ENCODE measurements at regions not wholly inside any gene's neighbourhood (a gene's known extent, or its start where the extent isn't known, plus 50 kb on each side); places are given as distances from the start of the nearest gene placed in this dataset.
"Not testable (repeated sequence)": the region's sequence is repeated elsewhere in the genome, so short reads cannot be mapped to it uniquely, and the experiment has no call there.

DNA sequence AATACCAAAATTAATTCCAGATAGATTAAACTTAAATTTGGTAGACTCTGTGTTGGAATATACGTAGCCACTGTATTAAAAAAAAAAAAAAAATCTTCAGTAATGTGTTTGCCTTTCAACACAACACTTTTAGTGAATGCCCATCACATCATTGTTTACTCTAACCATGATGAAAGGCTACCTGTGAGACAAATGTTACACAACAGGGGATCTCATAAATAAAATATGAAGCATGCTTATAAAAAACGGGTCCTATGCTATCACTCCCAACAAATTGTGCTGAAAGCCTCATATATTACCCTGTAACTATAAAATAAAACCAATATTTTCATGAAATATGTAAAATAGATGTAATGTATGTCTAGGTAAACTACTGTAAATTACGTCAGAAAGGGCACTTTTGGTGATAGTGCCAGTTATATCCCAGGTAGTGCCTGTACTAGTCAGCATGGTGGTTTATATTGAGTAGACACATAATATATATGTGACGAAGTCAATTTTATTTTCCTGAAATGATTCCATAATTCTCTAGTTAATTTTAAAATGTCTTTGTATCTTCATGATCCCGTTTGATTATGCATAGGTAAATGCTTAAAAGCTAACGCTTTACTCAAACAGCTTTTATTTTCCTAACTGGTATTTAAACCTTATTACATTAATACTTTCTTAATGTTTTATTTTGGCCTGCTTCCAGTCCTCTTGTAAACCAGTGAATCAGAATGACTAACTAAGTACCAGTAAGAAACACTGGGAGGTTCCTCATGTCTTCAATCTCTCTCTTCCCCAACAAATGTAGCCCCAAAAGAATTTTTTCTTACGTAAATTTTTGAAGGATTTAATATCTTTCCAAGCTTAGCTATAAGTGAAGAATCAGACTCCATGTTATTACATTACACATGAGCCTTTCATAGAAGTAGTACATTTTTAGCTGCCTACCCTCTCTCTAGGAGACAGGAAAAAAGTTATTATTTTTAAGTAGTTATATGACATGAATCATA is 420.3 kb downstream of the GABRG2 start:
- DNase-seq: no peak

DNA sequence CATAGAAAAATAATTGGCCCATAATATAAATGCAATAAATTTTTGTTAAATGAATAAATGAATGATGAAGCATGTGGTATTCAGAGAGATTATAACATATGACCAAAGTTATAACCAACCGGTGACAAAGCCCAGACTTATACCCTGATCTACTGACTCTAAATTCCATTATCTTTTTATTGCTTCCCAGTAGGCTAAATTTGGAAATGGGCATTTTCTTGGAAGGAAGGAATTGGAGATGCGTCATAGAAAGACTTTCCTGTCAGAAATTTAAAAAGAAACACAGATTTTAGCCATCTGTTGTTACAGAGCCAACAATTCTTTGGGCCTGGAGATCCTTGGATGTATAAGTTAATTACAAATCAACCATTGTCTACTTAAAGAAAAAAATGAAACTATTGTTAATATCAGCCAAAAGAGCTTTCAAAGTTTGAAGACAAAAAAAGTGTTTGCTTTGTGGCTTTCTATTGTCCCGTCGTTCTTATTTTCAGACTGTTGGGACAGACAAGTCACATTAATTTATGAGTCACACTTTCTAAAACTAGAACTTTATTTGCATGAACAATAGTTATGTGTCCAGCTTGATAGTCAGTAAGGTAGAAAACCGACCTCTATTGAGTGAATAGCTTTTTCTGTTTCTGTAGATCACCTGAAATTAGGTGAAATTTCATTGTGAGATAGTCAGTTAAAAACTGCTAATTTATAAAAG is 428.7 kb downstream of the GABRG2 start:
- DNase-seq: no peak

DNA sequence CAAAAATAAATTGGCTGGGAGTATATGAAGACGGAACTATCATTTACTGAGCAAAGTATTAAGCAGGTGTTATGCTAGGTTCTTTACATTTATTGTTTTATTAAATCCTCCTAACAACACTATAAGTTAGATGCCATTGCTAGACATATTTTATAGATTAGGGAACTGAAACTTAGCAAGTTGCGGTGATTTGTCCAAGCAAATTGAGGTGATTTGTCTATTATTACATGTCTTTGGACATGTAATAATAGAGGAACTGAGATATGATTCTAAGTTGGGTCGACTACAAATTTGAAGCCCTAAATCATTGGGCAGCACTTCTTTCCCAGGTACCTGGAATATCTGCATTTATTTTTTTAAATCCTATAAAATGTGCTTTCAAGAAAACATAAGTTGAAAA is 429.9 kb downstream of the GABRG2 start:
- no peak for DNase-seq

DNA sequence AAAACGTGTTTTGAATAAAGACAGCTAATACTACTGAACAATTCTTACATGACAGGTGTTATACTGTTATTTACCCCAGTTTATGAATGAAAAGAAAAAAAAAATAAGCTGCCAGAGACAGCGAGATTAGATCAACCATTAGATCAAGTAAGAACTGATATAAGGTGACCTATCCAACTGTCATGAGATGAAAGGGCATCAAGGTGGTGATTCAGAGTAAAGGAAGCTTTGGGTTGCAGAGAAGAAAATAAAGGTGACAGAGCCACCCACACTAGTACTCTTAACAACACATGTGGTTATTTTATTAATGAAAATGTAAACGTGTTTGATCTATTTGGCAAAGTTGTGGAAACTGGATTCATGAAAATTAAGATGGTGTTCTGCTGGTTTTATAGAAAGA is 435.2 kb downstream of the GABRG2 start:
- no peak for DNase-seq

DNA sequence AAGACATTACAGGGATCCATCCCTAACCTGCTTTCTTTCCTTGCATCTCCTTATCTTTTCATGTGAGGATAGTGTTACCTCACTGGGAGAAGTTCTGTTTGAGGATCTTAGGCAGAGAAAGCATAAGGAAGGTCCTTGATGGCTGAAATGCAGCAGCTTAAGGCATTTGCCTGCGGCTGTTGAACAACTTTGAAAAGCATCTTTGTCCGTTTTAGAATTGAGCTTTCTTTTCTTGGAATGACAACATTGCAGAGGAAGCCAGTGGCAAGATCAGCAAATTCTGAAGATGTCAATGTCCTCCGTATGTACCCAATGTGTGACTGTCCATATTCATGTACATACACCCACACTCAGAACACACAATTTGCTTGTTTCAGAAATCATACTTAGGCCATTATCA is 436.2 kb downstream of the GABRG2 start:
- DNase-seq: no peak

DNA sequence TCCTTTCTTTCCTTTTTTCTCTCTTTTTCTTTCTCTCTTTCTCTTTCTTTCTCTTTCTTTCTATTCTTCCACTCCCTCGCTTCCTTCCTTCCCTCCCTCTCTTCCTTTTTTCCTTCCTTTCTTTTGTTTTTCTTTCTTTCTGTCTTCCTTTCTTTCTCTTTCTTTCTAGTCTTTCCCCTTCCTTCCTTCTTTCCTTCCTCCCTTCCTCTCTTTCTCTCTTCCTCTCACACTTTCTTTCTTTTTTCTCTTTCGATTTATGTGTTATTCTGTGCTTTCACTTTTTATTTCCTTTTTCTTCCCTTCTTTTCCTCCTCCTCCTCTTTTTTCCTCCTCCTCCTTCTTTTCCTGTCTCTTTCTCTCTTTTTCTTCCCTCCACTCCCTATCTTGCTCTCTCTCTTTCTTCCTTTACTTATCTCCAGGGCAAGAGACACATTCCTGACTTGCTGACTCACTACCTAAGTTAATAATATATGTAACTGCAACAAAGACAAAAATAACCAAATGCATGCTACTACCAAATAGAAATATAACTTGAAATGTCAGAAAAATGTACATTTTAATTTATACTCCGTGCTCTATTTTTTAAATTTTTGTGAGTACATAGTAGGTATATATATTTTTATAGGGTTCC is 445.5 kb downstream of the GABRG2 start:
- DNase-seq: no peak

DNA sequence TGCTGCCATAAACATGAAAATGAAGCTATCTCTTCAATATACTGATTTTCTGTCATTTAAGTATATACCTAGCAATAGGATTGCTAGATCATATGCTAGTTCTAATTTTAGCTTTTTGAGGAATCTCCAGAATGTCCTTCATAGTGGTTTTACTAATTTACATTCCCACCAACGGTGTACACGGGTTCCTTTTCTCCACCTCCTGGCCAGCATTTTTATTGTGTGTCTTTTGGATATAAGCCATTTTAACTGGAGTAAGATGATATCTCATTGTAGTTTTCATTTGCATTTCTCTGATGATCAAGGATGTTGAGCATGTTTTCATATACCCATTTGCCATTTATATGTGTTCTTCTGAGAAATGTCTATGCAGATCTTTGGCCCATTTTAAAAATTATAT is 446.5 kb downstream of the GABRG2 start:
- no peak for DNase-seq

DNA sequence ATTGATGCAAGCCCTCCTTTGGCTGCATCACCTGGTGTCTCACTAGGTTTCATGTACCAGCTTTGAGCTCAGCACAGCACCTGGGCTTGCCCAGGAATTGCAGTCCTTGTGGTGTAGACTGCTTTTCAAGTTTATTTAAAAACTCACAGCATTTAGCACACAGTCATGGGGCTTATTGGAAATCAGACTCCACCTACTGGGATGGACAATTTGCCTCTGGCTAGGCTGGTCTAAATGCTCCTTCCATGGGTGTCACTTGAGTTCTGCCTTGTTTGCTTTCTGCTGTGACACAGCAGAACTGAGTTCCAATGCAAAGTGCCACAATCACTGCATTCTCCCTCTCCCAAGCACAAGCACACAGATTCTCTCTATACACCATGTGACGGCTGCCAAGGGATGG is 453.3 kb downstream of the GABRG2 start:
- no peak for DNase-seq

DNA sequence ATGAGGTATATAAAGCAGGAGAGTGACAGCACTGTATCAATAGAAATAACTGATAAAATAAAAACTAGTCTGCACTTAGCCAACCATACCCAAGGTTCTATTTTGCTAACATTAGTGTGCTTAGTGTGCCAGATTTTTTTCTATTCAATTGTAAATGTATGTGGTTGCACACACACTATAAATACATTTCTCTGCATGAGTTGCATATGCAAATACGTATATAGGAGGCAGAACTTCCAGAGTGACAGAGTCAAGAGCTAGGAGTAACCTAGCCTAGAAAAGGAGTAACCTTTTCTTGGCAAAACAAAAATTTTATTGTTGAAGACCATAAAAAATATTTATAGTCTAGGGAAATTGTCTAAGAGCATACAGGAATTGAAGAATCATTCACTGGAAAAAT is 461.6 kb downstream of the GABRG2 start:
- DNase-seq: no peak

DNA sequence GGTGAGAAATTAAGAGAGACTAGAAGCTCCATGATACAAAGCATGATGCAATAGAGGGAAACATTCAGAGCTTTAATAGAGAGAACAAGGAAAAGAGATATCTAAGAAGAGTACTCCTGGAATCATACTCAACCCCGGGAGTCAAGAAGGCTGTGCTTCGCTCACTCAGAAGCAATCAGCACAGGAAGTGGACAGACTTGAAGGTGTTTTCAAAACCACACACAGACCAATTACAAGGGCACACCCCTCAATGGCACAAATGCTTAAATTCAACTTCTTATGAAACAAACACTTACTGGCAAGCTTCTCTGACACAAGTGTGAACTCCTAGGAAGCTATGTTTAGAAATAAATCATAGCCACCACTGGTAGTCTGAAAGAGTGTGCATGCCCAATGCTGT is 462.3 kb downstream of the GABRG2 start:
- DNase-seq: no peak

DNA sequence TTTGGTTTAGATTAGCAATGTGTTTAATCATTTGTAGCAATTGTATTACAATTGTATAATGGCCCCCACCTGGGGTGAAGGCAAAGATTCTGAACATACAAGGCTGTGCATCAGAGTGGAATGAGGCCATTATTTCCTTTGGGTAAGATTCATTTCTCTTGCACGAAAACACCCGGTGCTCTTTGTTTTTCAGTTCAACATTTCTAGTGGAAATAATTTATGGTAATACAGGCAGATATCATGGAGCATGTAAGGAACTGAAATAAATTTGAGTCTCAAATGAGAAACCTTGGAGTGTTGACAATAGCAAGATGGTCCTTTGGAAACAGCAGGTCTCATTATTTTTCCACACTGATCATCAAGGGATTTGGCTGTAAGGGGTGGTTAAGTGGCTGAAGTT is 475.9 kb downstream of the GABRG2 start:
- DNase-seq: no peak

DNA sequence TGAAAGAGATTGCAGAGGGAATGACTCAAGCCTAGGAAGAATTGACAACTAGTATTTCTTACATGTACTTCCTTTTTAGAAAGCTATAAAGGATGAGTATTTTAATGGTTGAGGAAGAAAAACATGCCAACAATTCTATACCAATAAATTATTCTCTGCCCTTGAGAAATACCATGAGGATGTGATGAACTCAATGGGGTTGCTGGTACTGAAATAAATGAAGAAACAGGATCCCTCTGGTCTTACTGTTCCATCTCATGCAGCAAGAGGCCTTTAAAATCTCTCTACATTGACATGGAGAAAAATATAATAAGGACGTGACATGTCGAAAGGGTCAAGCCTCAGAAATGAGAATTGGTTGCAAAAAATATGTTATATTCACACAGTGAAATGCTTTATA is 477.3 kb downstream of the GABRG2 start:
- no peak for DNase-seq

DNA sequence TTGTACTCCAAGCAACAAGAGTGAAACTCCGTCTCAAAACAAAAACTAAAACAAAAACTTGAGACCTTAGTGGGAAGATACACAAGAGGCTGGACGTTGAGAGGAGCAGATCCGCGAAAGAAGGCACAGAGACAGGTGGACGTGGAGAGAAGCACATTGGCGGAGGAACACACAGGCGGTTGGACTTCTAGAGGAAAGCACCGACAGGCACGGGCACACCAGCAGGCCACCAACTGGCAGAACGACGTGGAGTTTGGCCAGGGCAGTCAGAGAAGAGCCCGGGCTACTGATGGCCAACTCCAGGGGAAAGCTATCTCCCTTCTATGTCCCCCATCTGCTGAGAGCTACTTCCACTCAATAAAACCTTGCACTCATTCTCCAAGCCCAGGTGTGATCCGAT is 482.7 kb downstream of the GABRG2 start:
- no peak for DNase-seq

DNA sequence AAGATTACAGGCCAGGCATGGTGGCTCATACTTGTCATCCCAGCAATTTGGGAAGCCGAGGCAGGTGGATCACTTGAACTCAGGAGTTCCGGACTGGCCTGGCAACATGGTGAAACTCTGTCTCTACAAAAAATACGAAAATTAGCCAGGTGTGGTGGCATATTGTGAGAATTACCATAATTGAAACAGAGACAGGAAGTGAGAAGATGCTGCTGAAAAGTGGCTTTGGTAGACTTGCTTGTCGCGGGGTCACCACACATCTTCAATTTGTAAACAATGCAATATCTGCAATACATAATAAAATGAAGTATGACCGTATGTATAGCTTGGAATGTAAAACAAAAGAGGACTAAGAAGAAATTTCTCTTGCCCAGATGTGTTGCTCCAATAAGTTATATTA is 490.5 kb downstream of the GABRG2 start:
- DNase-seq: no peak

DNA sequence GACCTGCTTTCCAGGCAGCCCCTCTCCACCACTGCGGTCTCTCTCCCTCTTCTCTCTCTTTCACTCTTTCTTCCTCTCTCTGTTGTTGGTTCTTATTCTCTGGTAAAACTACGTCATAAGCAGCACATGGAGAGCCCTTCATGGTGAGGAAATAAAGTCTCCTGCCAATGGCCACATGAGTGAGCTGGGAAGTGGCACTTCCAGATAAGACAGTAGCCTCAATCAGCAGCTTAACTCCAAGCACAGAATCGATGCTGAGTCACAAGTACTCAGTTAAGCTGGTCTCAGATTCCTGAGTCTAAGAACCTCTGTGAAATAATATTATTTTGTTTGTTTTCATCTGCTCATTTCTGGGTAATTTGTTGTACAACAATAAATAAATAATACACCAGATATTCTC is 500.1 kb downstream of the GABRG2 start:
- no peak for DNase-seq

DNA sequence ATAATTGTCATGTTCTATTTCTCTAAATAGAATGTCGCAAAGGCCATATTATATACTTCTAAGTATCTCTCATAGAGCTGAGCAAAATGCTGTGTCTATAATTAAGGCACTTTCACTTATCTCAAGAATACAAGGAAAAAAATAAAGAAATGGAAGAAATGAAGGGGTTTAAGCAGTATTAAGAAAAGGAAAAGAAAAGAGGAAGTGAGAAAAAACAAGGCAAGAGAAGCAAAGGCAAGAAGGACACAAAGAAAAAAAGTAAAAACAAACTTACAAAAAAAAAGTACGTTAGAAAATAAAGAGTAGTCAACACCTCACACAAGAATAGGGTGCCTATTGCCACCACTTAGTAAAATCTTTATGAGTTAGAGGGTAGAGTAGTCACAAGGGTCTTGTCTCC is 506.2 kb downstream of the GABRG2 start:
- DNase-seq: no peak

DNA sequence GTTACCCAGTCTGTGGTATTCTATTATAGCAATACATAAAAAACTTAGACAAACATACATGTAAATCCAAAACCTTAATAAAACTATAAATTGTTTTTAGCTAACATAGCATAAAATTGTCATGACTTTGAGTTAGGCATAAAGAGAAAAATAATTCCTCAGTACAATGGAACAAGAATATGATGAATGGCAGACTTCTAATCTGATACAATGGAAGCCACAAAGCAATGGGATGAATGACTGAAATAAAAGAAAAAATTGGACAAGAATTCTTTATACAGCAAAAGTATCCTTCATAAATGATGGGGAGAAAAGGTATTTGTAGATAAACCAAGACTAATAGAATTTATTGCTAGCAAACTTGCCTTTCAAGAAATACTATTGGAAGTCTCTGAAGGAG is 524.2 kb downstream of the GABRG2 start:
- no peak for DNase-seq

DNA sequence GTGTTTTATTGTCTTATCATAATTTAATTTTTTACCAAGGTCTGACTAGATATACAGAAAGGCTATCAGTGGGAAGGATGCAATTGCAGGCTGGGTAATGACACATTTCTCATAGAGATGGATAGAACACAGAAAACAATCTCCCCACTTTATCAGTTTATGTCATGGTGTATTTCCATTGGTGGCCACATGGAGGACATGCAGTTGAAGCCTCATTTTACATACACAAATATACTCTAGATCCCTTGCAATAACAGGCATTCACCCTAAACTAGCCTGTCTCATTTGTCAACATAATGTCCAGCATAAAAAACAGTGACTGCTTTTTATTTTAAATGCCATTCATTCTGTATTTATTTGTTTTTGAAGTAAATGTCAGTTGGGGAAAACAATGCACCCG is 526.3 kb downstream of the GABRG2 start:
- no peak for DNase-seq

DNA sequence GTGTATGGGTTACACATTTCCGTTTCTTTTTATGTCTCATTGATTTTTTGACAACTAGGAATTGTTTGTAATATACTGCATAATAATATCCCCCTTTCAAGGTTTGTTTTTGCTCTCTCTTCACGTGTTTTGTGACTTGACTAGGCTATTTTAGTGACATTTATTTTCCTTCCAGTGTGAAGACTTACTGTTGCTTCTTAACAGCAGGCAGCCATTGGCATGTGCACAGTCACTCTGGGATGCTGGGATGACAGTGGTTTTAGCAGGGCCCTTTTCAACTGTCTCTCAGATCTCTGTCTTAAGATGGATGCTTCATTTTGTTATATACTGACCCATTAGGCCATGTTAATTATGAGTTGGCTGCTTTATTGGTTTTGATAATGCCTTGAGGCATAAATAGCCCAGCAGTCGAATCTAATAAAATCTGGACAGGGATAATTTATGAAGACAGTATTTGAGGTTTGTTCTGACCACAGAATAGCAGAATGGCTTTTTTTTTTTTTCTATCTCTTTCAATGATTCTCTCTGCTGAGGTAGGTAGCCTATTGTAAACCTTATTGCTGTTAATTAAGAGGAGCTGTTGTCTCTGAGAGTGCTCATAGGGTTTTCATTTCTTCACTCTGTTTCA is 536.0 kb downstream of the GABRG2 start:
- DNase-seq: no peak

DNA sequence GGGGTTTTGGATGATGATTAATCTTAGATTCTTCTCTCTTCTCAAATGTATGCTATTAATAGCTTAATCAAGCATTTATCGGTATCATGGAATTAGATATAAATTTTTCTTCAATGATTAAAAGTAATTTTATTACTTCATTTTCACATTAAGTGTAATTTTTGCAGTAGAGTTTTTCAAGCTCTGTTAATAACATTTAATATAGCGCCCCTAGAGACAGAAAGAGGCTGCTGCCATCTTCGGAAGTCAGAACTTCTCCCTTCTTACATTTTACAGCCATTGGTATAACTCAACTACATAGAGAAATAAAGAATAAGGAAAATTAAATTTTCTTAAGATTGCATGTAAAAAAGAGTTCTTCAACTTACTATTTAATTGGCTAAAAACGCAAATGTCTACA is 540.3 kb downstream of the GABRG2 start:
- no peak for DNase-seq

DNA sequence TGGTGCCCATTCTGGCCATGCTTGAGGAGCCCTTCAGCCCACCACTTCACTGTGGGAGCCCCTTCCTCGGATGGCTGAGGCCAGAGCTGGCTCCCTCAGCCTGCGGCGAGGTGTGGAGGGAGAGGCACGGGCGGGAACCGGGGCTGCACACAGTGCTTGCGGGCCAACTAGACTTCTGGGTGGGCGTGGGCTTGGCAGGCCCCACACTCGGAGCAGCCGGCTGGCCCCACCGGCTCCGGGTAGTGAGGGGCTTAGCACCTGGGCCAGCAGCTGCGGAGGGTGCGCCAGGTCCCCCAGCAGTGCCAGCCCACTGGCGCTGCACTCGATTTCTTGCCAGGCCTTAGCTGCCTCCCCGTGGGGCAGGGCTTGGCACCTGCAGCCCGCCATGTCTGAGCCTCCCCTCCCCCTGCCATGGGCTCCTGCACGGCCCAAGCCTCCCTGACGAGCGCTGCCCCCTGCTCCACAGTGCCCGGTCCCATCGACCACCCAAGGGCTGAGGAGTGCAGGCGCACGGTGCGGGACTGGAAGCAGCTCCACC is 554.2 kb downstream of the GABRG2 start:
- not testable (repeated sequence) for DNase-seq

DNA sequence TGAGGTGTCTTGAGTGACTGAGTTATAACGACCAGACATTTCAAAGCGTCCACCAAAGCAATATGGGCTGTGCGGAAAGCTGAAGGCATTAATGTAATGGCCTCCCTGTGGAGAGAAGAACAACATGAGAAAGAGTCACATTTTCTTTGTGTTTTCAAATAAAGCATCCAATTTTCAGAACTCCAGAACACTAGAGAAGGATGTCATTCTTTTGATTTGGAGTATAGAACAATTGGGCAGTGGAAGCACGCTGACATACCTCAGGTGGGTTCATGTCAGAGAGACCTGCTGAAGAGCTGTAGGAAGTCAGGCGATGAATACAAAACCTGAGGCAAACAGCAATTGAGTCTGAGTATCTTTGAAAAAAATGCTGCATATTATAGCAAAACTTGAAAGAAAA is 556.5 kb downstream of the GABRG2 start:
- DNase-seq: no peak

DNA sequence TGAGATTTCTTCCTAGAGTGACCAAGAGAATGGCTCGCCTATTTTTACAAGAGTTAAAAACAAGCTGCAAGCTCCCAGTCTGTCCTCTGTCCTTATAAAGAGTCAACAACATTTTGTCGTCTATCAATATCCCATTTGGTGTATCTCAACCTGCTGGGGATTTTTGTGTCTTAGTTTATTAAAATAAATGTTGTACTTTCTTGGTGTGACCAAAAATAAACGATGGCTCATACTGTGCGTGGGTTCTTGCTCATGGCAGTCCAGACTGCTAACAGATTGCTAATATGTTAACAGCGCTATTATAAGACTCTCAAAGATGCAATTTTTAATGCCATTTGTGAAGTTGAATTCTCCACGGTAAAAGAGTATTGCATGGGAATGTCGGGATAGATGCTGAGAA is 569.9 kb downstream of the GABRG2 start:
- DNase-seq: no peak

Measured in NCI-H2029 (cell line).